ENCODE measurements at regions not wholly inside any gene's neighbourhood (a gene's known extent, or its start where the extent isn't known, plus 50 kb on each side); places are given as distances from the start of the nearest gene placed in this dataset.

DNA sequence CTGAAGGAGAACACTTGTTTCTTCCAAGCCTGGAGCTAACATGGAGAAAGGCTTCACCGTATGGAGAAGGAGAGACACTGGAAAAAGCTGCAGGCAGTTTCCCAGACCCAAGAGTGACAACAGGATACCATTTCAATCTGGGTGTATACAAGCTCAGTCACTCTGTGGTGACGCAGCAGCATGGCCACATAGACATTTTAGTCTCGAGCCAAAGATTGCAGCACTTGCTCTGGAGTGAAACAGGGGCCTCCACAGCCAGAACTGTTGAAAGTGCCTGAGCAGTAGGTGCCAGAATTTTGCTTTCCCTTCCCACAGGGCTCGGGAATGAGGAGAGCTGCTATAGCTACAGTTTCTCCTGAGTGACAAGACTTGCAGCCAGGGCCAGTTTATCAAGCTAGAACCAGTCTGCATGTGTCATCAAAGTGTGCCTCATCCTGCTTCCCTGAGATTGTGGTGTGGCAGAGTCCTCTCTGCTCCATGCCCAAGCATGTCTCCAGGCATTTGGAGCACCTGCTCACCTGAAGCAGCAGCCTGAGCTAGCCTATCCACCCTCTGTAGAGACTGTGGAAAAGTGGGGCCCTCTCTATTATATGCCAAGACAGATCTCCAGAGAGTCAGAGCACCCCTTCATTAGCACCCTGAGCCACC lies 234.6 kb upstream of the CDH19 start (continued):
- TF ChIP-seq BCL11A (IDR thresholded peaks at IDR 0.05; ENCODE audit: low read depth in 2 of 2, low read length in 2 of 2) (no peak), EZH2 (IDR thresholded peaks at IDR 0.05; ENCODE audit: low read depth, low read length, severe bottlenecking) (no peak)

All from H1 (cell line).